Loucy (cell line): ENCODE measurements at regions not wholly inside any gene's neighbourhood (a gene's known extent, or its start where the extent isn't known, plus 50 kb on each side); places are given as distances from the start of the nearest gene placed in this dataset.

Experiments
- H2AFZ ChIP-seq: fragments of 200-600 bp; sonication (generic); 2 replicates; pipeline ENCODE4 v1.6.0; 2016; ENCODE audit warnings: antibody characterized with exemption, mild to moderate bottlenecking, low read length, moderate library complexity
- H3F3A ChIP-seq: fragments of 200-600 bp; 2 replicates; pipeline ENCODE4 v1.6.0; 2016; ENCODE audit warnings: antibody characterized with exemption, low read depth, mild to moderate bottlenecking
- H3K27me3 ChIP-seq: fragments of 200-600 bp; sonication (generic); 2 replicates; pipeline ENCODE4 v1.6.1; 2014; ENCODE audit warnings: low read length, mild to moderate bottlenecking; ENCODE audit not compliant: insufficient read depth, poor library complexity, severe bottlenecking
- H3K36me3 ChIP-seq: fragments of 200-600 bp; sonication (generic); 2 replicates; pipeline ENCODE4 v1.6.1; 2016; ENCODE audit warnings: low read length; ENCODE audit not compliant: insufficient read depth
- H3K4me1 ChIP-seq: fragments of 200-600 bp; sonication (generic); 2 replicates; pipeline ENCODE4 v1.5.1; 2014; ENCODE audit warnings: low read length, mild to moderate bottlenecking; ENCODE audit not compliant: insufficient read depth, poor library complexity, severe bottlenecking
- H3K4me2 ChIP-seq: fragments of 200-600 bp; sonication (generic); 2 replicates; pipeline ENCODE4 v1.6.0; 2014; ENCODE audit warnings: antibody characterized with exemption, low read length, low read depth, mild to moderate bottlenecking; ENCODE audit not compliant: poor library complexity, severe bottlenecking
- H3K4me3 ChIP-seq: fragments of 200-600 bp; sonication (generic); 2 replicates; pipeline ENCODE4 v1.5.1; 2014; ENCODE audit warnings: low read length, mild to moderate bottlenecking, mixed read lengths; ENCODE audit not compliant: poor library complexity, severe bottlenecking
- H3K79me2 ChIP-seq: fragments of 200-600 bp; sonication (generic); 2 replicates; pipeline ENCODE4 v1.6.1; 2014; ENCODE audit warnings: low read length; ENCODE audit not compliant: insufficient read depth
- H3K9ac ChIP-seq: fragments of 200-600 bp; sonication (generic); 2 replicates; pipeline ENCODE4 v1.6.0; 2014; ENCODE audit warnings: mild to moderate bottlenecking, low read depth, low read length, moderate library complexity; ENCODE audit not compliant: poor library complexity, severe bottlenecking
- H3K9me2 ChIP-seq: fragments of 200-600 bp; sonication (generic); replicated peaks from 2 replicates; pipeline ENCODE4 v1.6.1; 2016; ENCODE audit warnings: low read depth, low read length, mixed read lengths
- H3K9me3 ChIP-seq: fragments of 200-600 bp; sonication (generic); 2 replicates; pipeline ENCODE4 v1.6.1; 2014; ENCODE audit warnings: mild to moderate bottlenecking, antibody characterized with exemption, low read length, low read depth; ENCODE audit not compliant: insufficient read depth
- H4K20me1 ChIP-seq: fragments of 200-600 bp; sonication (generic); 2 replicates; pipeline ENCODE4 v1.6.0; 2014; ENCODE audit warnings: antibody characterized with exemption, low read length, mild to moderate bottlenecking; ENCODE audit not compliant: insufficient read depth, poor library complexity, severe bottlenecking
- CTCF ChIP-seq: fragments of 200-600 bp; sonication (generic); conservative IDR thresholded peaks from 2 replicates; pipeline ENCODE4 v1.5.1; 2014; ENCODE audit warnings: mild to moderate bottlenecking, antibody characterized with exemption, low read length
- EZH2phosphoT487 ChIP-seq: fragments of 200-600 bp; IDR thresholded peaks from 2 replicates; pipeline ENCODE4 v1.6.1; 2018; ENCODE audit warnings: antibody characterized with exemption, mild to moderate bottlenecking, moderate library complexity, borderline replicate concordance

GRCh38 chr1:99110140-99111041 lies 105.7 kb upstream of the PLPPR5 start:
- Histone ChIP-seq H3F3A (no peaks in the 10 kb centered on the region), H4K20me1 (no peaks in the 10 kb centered on the region), H3K79me2 (no peaks in the 10 kb centered on the region), H2AFZ (peak overlapping the region; percentile 4; the same call in 1 of the 2 replicates), H3K9me2 (no peaks in the 10 kb centered on the region), H3K4me1 (peaks cover 20% of the 10 kb centered on the region), H3K36me3 (no peaks in the 10 kb centered on the region), H3K27me3 (no peaks in the 10 kb centered on the region), H3K4me2 (no peak overlapping the region), H3K9ac (no peak overlapping the region), H3K9me3 (no peaks in the 10 kb centered on the region), H3K4me3 (no peak overlapping the region)
- TF ChIP-seq CTCF, result no peak
- no peak for TF ChIP-seq EZH2phosphoT487

- H3K4me2 ChIP-seq, result no peak overlapping the region
- H3F3A ChIP-seq, result no peaks in the 10 kb centered on the region
- H3K9me2 ChIP-seq, result no peaks in the 10 kb centered on the region
- H3K4me1 ChIP-seq, result no peaks in the 10 kb centered on the region
- no peak overlapping the region for H3K9ac ChIP-seq
- no peak for TF ChIP-seq CTCF
- no peak for TF ChIP-seq EZH2phosphoT487
- no peaks in the 10 kb centered on the region for H3K79me2 ChIP-seq
- H4K20me1 ChIP-seq, result no peaks in the 10 kb centered on the region
- H2AFZ ChIP-seq, result no peak overlapping the region
- H3K4me3 ChIP-seq, result no peak overlapping the region
- no peaks in the 10 kb centered on the region for H3K27me3 ChIP-seq
- H3K9me3 ChIP-seq, result no peaks in the 10 kb centered on the region
- H3K36me3 ChIP-seq, result no peaks in the 10 kb centered on the region
These were observed 110.6 kb upstream of the PLPPR5 start for GRCh38 chr1:99115231-99115630.

- Histone ChIP-seq H3F3A (no peaks in the 10 kb centered on the region), H2AFZ (no peak overlapping the region), H3K79me2 (no peaks in the 10 kb centered on the region), H3K4me3 (no peak overlapping the region), H3K4me2 (no peak overlapping the region), H3K9me3 (no peaks in the 10 kb centered on the region), H3K27me3 (no peaks in the 10 kb centered on the region), H3K4me1 (no peaks in the 10 kb centered on the region), H3K9ac (no peak overlapping the region), H3K9me2 (no peaks in the 10 kb centered on the region), H4K20me1 (no peaks in the 10 kb centered on the region), H3K36me3 (no peaks in the 10 kb centered on the region)
- no peak for TF ChIP-seq CTCF
- no peak for TF ChIP-seq EZH2phosphoT487
These were observed 114.5 kb upstream of the PLPPR5 start for GRCh38 chr1:99119188-99119587.
